A549 (cell line): ENCODE measurements at regions not wholly inside any gene's neighbourhood (a gene's known extent, or its start where the extent isn't known, plus 50 kb on each side); places are given as distances from the start of the nearest gene placed in this dataset.

Experiments
- ATAC-seq, 2 experiments: fragments of 200-7000 bp in 1 of 2; fragments of >200 bp in 1 of 2; cut with Nextera tagmentation in 1 of 2; cut with Tn5 transposase in 1 of 2; 3 replicates each; pipeline versions ENCODE4 v1.8.0 to v1.9.1; 2018 to 2020; ENCODE audit warnings: mild to moderate bottlenecking in 1 of 2, moderate library complexity in 1 of 2
- CTCF ChIA-PET: fragments of 300-600 bp; sonication (Branson Sonifier 250); formaldehyde crosslinking; extraction: SDS; loops from one replicate; lab custom pipeline; 2021; ENCODE audit warnings: antibody characterized with exemption, inconsistent platforms; lab: Yijun Ruan, JAX
- POLR2A ChIA-PET: fragments of 350-600 bp; formaldehyde crosslinking; extraction: SDS; loops from one replicate; lab custom pipeline; 2021; ENCODE audit warnings: antibody characterized with exemption, inconsistent platforms; lab: Yijun Ruan, JAX
- DNase-seq, 2 experiments: peaks; one replicate each; pipeline versions ENCODE4 v3.0.0 to v3.0.0-alpha.2; 2011 to 2016; ENCODE audit warnings: low read depth in 1 of 2, low spot score in 1 of 2
- FAIRE-seq: peaks from 2 replicates; lab custom pipeline; 2011; peaks lifted over from hg19 to GRCh38; lab: Jason Lieb, UNC
- H3K27ac ChIP-seq, 2 experiments: fragments of >200 bp; sonication (Bioruptor Twin); formaldehyde crosslinking; 3 replicates each; pipeline ENCODE4 v1.5.1; 2016 to 2017
- H3K4me1 ChIP-seq: fragments of >200 bp; sonication (Bioruptor Twin); formaldehyde crosslinking; 3 replicates; pipeline ENCODE4 v1.6.1; 2016
- H3K4me2 ChIP-seq: fragments of >200 bp; sonication (Bioruptor Twin); formaldehyde crosslinking; 3 replicates; pipeline ENCODE4 v1.6.1; 2016
- H3K4me3 ChIP-seq: fragments of >200 bp; sonication (Bioruptor Twin); formaldehyde crosslinking; 3 replicates; pipeline ENCODE4 v1.5.1; 2016
- H3K9me3 ChIP-seq: fragments of >200 bp; sonication (Bioruptor Twin); formaldehyde crosslinking; 3 replicates; pipeline ENCODE4 v1.6.1; 2016
- CHD2 ChIP-seq: fragments of 150-350 bp; IDR thresholded peaks from 2 replicates; pipeline ENCODE4 v1.6.1; 2014; ENCODE audit warnings: low read length; ENCODE audit not compliant: partially characterized antibody
- CHD4 ChIP-seq: fragments of 200-600 bp; sonication (generic); IDR thresholded peaks from 2 replicates; pipeline ENCODE4 v1.6.1; 2016; ENCODE audit warnings: antibody characterized with exemption, mild to moderate bottlenecking, borderline replicate concordance
- CTCF ChIP-seq: fragments of >200 bp; sonication (Bioruptor Twin); formaldehyde crosslinking; IDR thresholded peaks from 3 replicates; pipeline ENCODE4 v1.5.1; 2016
- EHMT2 ChIP-seq: fragments of 200-600 bp; sonication (generic); IDR thresholded peaks from 2 replicates; pipeline ENCODE4 v1.6.1; 2016; ENCODE audit warnings: antibody characterized with exemption, low read depth, mild to moderate bottlenecking, moderate library complexity
- ESRRA ChIP-seq: fragments of 150-350 bp; IDR thresholded peaks from 2 replicates; pipeline ENCODE4 v1.6.1; 2014; ENCODE audit warnings: mild to moderate bottlenecking, low read length, borderline replicate concordance
- HES2 ChIP-seq: fragments of >200 bp; sonication (Bioruptor Twin); formaldehyde crosslinking; IDR thresholded peaks from 2 replicates; pipeline ENCODE4 v1.6.1; 2016
- HEYL ChIP-seq: fragments of 250-450 bp; sonication (Bioruptor Pico); IDR thresholded peaks from 2 replicates; pipeline ENCODE4 v1.8.0; 2021; ENCODE audit warnings: mild to moderate bottlenecking, moderate library complexity
- HOXB13 ChIP-seq: fragments of 250-450 bp; sonication (Bioruptor Pico); IDR thresholded peaks from 2 replicates; pipeline ENCODE4 v1.5.0; 2020; ENCODE audit warnings: low read depth, mild to moderate bottlenecking, moderate library complexity
- KDM1A ChIP-seq: fragments of 200-600 bp; sonication (generic); IDR thresholded peaks from 2 replicates; pipeline ENCODE4 v1.6.1; 2016; ENCODE audit warnings: low read depth, mild to moderate bottlenecking
- MAFK ChIP-seq: fragments of 450-650 bp; IDR thresholded peaks from 2 replicates; pipeline ENCODE4 v1.6.1; 2014; ENCODE audit not compliant: partially characterized antibody
- MAX ChIP-seq: IDR thresholded peaks from 2 replicates; pipeline ENCODE4 v1.6.1; 2012
- MAZ ChIP-seq: fragments of 150-350 bp; IDR thresholded peaks from 2 replicates; pipeline ENCODE4 v1.6.1; 2014; ENCODE audit warnings: antibody characterized with exemption, low read depth, low read length, borderline replicate concordance
- NFE2L2 ChIP-seq: fragments of 150-350 bp; conservative IDR thresholded peaks from 2 replicates; pipeline ENCODE4 v1.6.1; 2014; ENCODE audit warnings: low read length
- RARB ChIP-seq: fragments of 250-450 bp; sonication (Bioruptor Pico); IDR thresholded peaks from 2 replicates; pipeline ENCODE4 v1.8.0; 2021; ENCODE audit warnings: mild to moderate bottlenecking, moderate library complexity
- REST ChIP-seq: fragments of 200-600 bp; sonication (generic); IDR thresholded peaks from 2 replicates; pipeline ENCODE4 v1.6.1; 2016; ENCODE audit warnings: antibody characterized with exemption, mild to moderate bottlenecking, moderate library complexity
- RNF2 ChIP-seq: fragments of 200-600 bp; sonication (generic); IDR thresholded peaks from 2 replicates; pipeline ENCODE4 v1.6.1; 2016; ENCODE audit warnings: low read depth, mild to moderate bottlenecking, antibody characterized with exemption, moderate library complexity, borderline replicate concordance
- ZC3H11A ChIP-seq: fragments of 450-650 bp; IDR thresholded peaks from 2 replicates; pipeline ENCODE4 v1.6.1; 2014; ENCODE audit warnings: antibody characterized with exemption, mild to moderate bottlenecking
- WGBS: methylation state at CpG from one replicate; pipeline ENCODE4 v1.1.6; 2017; ENCODE audit errors: missing lambda C conversion rate; 5-methylcytosine and 5-hydroxymethylcytosine counted together

GRCh38 chr16:56013962-56014552, 138.9 kb upstream of the CES5A start:
- ChIA-PET POLR2A (no interaction called here), CTCF (interaction anchor here (1.2 kb wide), 1 partner anchor 9 kb away, joined by 3 read pairs; no protein-coding TSS in a partner anchor)
- DNase-seq (peak in 1 of 2 experiments; percentile 36), FAIRE-seq (no peak), ATAC-seq (0 out of 6 replicates have a peak, but pooled peaks of 1 of the 2 experiments have one; percentile 36)
- Histone ChIP-seq H3K4me1 (no peaks in the 10 kb centered on the region), H3K27ac (no peak overlapping the region), H3K4me3 (no peak overlapping the region), H3K4me2 (no peak overlapping the region), H3K9me3 (no peaks in the 10 kb centered on the region)
- 13% methylated on average over 6 of the region's 6 CpGs for WGBS
- TF ChIP-seq REST (peak; percentile 91), EHMT2 (peak; percentile 93), KDM1A (no peak)

GRCh38 chr16:56012482-56012811, 137.3 kb upstream of the CES5A start:
- Histone ChIP-seq H3K27ac (no peak overlapping the region), H3K4me2 (no peak overlapping the region), H3K4me1 (no peaks in the 10 kb centered on the region), H3K9me3 (no peaks in the 10 kb centered on the region), H3K4me3 (no peak overlapping the region)
- ChIA-PET CTCF (no interaction called here), POLR2A (no interaction called here)
- DNase-seq, result no peak
- FAIRE-seq, result no peak
- WGBS, result 0% methylated on average over 3 of the region's 3 CpGs
- no peak for ATAC-seq
- TF ChIP-seq HOXB13 (CRISPR knock-in tag) (no peak), RARB (CRISPR knock-in tag) (no peak), MAFK (peak; percentile 81)

GRCh38 chr16:56011808-56012481, 136.8 kb upstream of the CES5A start:
- Histone ChIP-seq H3K4me2 (no peak overlapping the region), H3K9me3 (no peaks in the 10 kb centered on the region), H3K27ac (no peak overlapping the region), H3K4me3 (no peak overlapping the region), H3K4me1 (no peaks in the 10 kb centered on the region)
- no peak for FAIRE-seq
- TF ChIP-seq CHD2 (no peak), MAZ (no peak), ZC3H11A (no peak), CHD4 (no peak), HEYL (CRISPR knock-in tag) (no peak), HOXB13 (CRISPR knock-in tag) (no peak), CTCF (no peak), NFE2L2 (no peak), ESRRA (no peak), MAX (no peak), RNF2 (no peak), HES2 (no peak)
- TF ChIP-seq, all 56 proteins: peak for 0
- POLR2A ChIA-PET, result no interaction called here
- ATAC-seq, result no peak
- 0% methylated on average over 3 of the region's 3 CpGs for WGBS
- CTCF ChIA-PET, result no interaction called here
- no peak for DNase-seq
